AG04450 (cell line): ENCODE measurements at regions not wholly inside any gene's neighbourhood (a gene's known extent, or its start where the extent isn't known, plus 50 kb on each side); places are given as distances from the start of the nearest gene placed in this dataset.

ENCODE experiments used
- CTCF ChIA-PET: fragments of 300-600, 350-600 bp; formaldehyde crosslinking; extraction: SDS; loops from one replicate; lab custom pipeline; 2022; ENCODE audit warnings: antibody characterized with exemption, inconsistent platforms; lab: Charles Lee
- POLR2A ChIA-PET: fragments of 350-600 bp; formaldehyde crosslinking; extraction: SDS; loops from one replicate; lab custom pipeline; 2021; ENCODE audit warnings: antibody characterized with exemption, inconsistent platforms; lab: Yijun Ruan, JAX
- DNase-seq: peaks from one replicate; pipeline ENCODE4 v3.0.0-alpha.2; 2011; ENCODE audit warnings: low read depth, low spot score
- H3K27ac ChIP-seq: one replicate; pipeline ENCODE4 v1.5.1; 2012; ENCODE audit warnings: low read depth, low read length, control low read depth
- H3K27me3 ChIP-seq: one replicate; pipeline ENCODE4 v1.6.0; 2012; ENCODE audit warnings: low read length; ENCODE audit not compliant: control insufficient read depth, insufficient read depth
- H3K4me3 ChIP-seq: 2 replicates; pipeline ENCODE4 v1.5.1; 2011; ENCODE audit warnings: mild to moderate bottlenecking, low read depth, low read length, control low read depth
- H3K9me3 ChIP-seq: 2 replicates; pipeline ENCODE4 v1.5.1; 2012; ENCODE audit warnings: low read length; ENCODE audit not compliant: control insufficient read depth, insufficient read depth
- TF ChIP-seq, protein P1 (sequence below): IDR thresholded peaks from 2 replicates; pipeline ENCODE4 v1.5.1; 2011; ENCODE audit warnings: low read depth, low read length, control low read depth, inconsistent platforms

DNA sequence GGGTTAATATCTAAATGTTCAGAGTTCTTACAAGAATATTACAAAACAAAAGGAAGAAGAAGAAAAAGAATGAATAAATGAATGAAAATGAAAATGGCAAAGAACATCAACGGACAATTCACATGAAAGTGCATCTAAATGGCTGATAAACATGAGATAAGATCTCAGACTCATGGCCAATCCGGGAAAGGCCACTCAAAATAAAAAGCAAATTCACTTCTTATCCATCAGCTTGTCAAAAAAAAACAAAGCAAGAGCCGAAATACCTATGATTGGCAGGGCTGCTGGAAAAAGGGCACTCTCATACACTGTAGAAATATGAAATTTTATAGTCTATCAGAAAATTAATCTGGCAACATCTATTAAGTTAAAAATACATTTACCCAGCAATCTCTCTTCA is 103.6 kb upstream of the EDEM3 start:
- Histone ChIP-seq H3K9me3 (no peaks in the 10 kb centered on the region), H3K27me3 (no peaks in the 10 kb centered on the region), H3K27ac (no peak overlapping the region), H3K4me3 (no peak overlapping the region)
- POLR2A ChIA-PET, result no interaction called here
- CTCF ChIA-PET, result no interaction called here
- TF ChIP-seq, protein P1, sequence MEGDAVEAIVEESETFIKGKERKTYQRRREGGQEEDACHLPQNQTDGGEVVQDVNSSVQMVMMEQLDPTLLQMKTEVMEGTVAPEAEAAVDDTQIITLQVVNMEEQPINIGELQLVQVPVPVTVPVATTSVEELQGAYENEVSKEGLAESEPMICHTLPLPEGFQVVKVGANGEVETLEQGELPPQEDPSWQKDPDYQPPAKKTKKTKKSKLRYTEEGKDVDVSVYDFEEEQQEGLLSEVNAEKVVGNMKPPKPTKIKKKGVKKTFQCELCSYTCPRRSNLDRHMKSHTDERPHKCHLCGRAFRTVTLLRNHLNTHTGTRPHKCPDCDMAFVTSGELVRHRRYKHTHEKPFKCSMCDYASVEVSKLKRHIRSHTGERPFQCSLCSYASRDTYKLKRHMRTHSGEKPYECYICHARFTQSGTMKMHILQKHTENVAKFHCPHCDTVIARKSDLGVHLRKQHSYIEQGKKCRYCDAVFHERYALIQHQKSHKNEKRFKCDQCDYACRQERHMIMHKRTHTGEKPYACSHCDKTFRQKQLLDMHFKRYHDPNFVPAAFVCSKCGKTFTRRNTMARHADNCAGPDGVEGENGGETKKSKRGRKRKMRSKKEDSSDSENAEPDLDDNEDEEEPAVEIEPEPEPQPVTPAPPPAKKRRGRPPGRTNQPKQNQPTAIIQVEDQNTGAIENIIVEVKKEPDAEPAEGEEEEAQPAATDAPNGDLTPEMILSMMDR, result no peak
- no peak for DNase-seq

DNA sequence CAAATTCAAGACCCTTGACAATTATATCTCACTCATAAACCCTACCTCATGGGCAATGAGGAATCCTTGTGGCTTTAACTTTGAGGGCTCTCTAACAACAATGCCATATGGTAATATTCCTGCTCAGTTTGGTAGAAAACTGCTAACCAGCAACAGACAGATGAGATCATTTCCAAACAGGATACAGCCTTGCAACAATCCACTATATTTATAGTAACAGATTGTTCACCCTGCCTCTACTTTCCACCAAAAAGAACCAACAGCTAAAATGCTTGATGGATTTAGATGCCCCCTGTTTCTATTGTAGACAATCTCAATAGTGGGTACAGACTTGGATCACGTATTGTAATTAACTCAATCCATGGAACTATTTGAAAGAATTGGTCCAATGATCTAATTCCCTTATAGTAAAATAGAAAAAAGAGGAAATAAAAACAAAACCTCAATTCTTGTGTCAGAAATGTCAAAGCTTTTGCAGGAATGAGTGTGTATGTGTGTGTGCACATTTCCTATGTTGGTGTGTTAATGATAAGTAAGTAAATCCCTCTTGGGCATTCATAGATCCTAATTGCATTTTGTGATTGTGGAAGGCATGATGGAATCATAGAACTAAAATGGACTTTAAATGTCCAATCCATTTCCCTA is 100.0 kb upstream of the EDEM3 start:
- TF ChIP-seq, protein P1, result no peak
- Histone ChIP-seq H3K27me3 (no peaks in the 10 kb centered on the region), H3K4me3 (no peak overlapping the region), H3K27ac (no peak overlapping the region), H3K9me3 (peaks cover 3% of the 10 kb centered on the region; the same call in 1 of the 2 replicates)
- CTCF ChIA-PET, result interaction anchor here (1.2 kb wide), 1 partner anchor 10 kb away, joined by 3 read pairs; no protein-coding TSS in a partner anchor
- POLR2A ChIA-PET, result interaction anchor here (0.6 kb wide), 1 partner anchor 687 kb away, joined by 3 read pairs; no protein-coding TSS in a partner anchor
- peak; percentile 30 for DNase-seq

DNA sequence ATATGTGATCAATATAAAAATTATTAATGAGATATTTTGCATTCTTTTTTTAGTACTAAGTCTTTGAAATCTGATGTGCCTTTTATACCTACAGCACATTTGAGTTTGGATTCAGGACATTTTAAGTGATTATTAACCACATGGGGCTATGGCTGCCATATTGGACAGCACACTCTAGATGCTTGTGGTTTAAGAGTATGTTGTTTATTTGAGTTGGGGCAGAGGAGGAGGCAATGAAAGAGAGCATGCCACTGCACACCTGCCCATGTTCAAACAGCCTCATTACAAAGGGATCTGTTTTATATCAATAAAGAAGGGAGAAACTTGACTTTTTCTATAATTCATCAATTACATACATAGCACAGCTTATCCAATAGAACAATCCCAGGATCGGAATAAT is 99.4 kb upstream of the EDEM3 start:
- TF ChIP-seq, protein P1, result no peak
- no peaks in the 10 kb centered on the region for H3K27me3 ChIP-seq
- no peak overlapping the region for H3K27ac ChIP-seq
- H3K9me3 ChIP-seq, result peaks cover 3% of the 10 kb centered on the region; the same call in 1 of the 2 replicates
- H3K4me3 ChIP-seq, result no peak overlapping the region
- CTCF ChIA-PET, result no interaction called here
- POLR2A ChIA-PET, result no interaction called here
- no peak for DNase-seq

DNA sequence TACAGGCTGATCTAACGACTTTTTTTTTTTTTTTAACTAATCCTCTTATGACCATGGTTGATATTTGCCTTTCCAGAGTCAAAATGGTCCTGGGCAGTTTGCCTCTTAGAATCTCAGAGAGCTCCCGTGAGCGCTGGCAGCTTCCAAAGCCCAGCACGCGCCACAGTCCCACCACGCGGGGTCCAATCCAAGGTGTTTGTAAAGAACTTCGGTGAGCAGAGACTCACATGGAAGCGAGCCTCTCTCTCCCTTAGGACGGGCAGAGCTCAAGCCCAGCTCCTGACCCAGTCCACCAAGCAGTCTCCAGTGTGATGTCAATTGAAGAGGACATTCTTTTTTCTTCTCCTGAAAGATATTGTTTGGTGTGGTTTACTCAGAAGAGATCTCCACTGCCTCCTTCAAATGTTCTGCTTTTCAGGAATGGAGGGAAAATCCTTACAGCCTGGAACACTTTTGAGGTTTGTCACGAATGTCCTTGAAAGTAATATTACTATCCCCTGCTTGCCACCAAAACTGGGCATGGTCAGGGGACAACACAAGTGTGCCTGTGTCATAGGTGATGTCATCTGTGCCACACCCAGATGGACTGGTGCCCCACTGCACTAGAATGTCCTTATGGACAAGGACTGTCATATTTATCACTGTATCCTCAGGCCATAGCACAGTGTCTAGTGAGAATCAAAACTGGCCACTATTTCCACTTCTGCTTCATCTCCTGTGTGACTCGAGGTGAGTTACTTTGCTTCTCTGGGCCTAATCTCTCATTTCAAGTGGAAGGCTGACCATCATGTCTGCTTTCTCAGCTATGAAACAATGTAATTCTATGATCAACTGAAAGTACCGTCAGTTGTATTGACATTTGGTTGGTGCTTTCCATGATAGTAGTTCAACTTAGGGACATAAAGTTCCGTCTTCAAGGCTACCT is 97.4 kb upstream of the EDEM3 start:
- no peak for DNase-seq
- H3K9me3 ChIP-seq, result peaks cover 3% of the 10 kb centered on the region; the same call in 1 of the 2 replicates
- CTCF ChIA-PET, result interaction anchor here (0.5 to 2.0 kb wide), 3 partner anchors 46 to 318 kb away, joined by 3 to 4 read pairs (median 3); no protein-coding TSS in a partner anchor
- no peak overlapping the region for H3K27ac ChIP-seq
- TF ChIP-seq, protein P1, result no peak
- POLR2A ChIA-PET, result no interaction called here
- no peaks in the 10 kb centered on the region for H3K27me3 ChIP-seq
- no peak overlapping the region for H3K4me3 ChIP-seq
